ENCODE measurements at regions not wholly inside any gene's neighbourhood (a gene's known extent, or its start where the extent isn't known, plus 50 kb on each side); places are given as distances from the start of the nearest gene placed in this dataset.

GRCh38 chr2:128445523-128445900 lies 126.8 kb upstream of the HS6ST1 start:
- no peak overlapping the region for H3K27ac ChIP-seq
- intact Hi-C loops (cut with DNase I): loop anchor here in 1 of 2 donors (10.0 kb wide), 1 partner anchor 159 kb away; no protein-coding TSS in a partner anchor
- no peak for ATAC-seq
- H3K27me3 ChIP-seq: no peaks in the 10 kb centered on the region
- H3K9me3 ChIP-seq: no peaks in the 10 kb centered on the region
- TF ChIP-seq, protein P1, sequence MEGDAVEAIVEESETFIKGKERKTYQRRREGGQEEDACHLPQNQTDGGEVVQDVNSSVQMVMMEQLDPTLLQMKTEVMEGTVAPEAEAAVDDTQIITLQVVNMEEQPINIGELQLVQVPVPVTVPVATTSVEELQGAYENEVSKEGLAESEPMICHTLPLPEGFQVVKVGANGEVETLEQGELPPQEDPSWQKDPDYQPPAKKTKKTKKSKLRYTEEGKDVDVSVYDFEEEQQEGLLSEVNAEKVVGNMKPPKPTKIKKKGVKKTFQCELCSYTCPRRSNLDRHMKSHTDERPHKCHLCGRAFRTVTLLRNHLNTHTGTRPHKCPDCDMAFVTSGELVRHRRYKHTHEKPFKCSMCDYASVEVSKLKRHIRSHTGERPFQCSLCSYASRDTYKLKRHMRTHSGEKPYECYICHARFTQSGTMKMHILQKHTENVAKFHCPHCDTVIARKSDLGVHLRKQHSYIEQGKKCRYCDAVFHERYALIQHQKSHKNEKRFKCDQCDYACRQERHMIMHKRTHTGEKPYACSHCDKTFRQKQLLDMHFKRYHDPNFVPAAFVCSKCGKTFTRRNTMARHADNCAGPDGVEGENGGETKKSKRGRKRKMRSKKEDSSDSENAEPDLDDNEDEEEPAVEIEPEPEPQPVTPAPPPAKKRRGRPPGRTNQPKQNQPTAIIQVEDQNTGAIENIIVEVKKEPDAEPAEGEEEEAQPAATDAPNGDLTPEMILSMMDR (IDR thresholded peaks at IDR 0.05): no peak
- TF ChIP-seq POLR2A (IDR thresholded peaks at IDR 0.05): no peak
- peak in 1 of 3 donors; percentile 17 for DNase-seq
- peaks cover 0 to 17% (median 8%) of the 10 kb centered on the region in 4 donors for H3K4me1 ChIP-seq
- H3K4me3 ChIP-seq: no peak overlapping the region
- no peaks in the 10 kb centered on the region for H3K36me3 ChIP-seq
- WGBS (ENCODE audit: insufficient coverage, low coverage, low lambda C conversion rate, missing lambda C conversion rate): 83% methylated on average over 1 of the region's 4 CpGs

GRCh38 chr2:128446049-128446873 lies 127.6 kb upstream of the HS6ST1 start:
- Histone ChIP-seq H3K36me3 (no peaks in the 10 kb centered on the region), H3K4me3 (no peak overlapping the region), H3K9me3 (no peaks in the 10 kb centered on the region), H3K4me1 (peaks cover 0 to 17% (median 8%) of the 10 kb centered on the region in 4 donors), H3K27me3 (no peaks in the 10 kb centered on the region), H3K27ac (no peak overlapping the region)
- no peak for TF ChIP-seq POLR2A (IDR thresholded peaks at IDR 0.05)
- peak in 1 of 3 donors; percentile 28 for DNase-seq
- ATAC-seq: peak in 2 of 4 donors; percentile 22 to 51
- intact Hi-C loops (cut with DNase I): loop anchor here in 1 of 2 donors (10.0 kb wide), 1 partner anchor 159 kb away; no protein-coding TSS in a partner anchor
- WGBS (ENCODE audit: insufficient coverage, low coverage, low lambda C conversion rate, missing lambda C conversion rate): 60% methylated on average over 8 of the region's 10 CpGs

GRCh38 chr2:128446874-128447537 lies 128.3 kb upstream of the HS6ST1 start:
- Histone ChIP-seq H3K36me3 (no peaks in the 10 kb centered on the region), H3K4me3 (no peak overlapping the region), H3K4me1 (peaks cover 0 to 15% (median 7%) of the 10 kb centered on the region in 4 donors), H3K27ac (no peak overlapping the region), H3K9me3 (no peaks in the 10 kb centered on the region), H3K27me3 (no peaks in the 10 kb centered on the region)
- peak in 1 of 3 donors; percentile 37 for DNase-seq
- TF ChIP-seq POLR2A (IDR thresholded peaks at IDR 0.05): no peak
- TF ChIP-seq, protein P1 (IDR thresholded peaks at IDR 0.05): no peak
- intact Hi-C loops (cut with DNase I): loop anchor here in 1 of 2 donors (10.0 kb wide), 1 partner anchor 158 kb away; no protein-coding TSS in a partner anchor
- WGBS (ENCODE audit: insufficient coverage, low coverage, low lambda C conversion rate, missing lambda C conversion rate): 81% methylated on average over 5 of the region's 17 CpGs
- ATAC-seq: no peak

DNA sequence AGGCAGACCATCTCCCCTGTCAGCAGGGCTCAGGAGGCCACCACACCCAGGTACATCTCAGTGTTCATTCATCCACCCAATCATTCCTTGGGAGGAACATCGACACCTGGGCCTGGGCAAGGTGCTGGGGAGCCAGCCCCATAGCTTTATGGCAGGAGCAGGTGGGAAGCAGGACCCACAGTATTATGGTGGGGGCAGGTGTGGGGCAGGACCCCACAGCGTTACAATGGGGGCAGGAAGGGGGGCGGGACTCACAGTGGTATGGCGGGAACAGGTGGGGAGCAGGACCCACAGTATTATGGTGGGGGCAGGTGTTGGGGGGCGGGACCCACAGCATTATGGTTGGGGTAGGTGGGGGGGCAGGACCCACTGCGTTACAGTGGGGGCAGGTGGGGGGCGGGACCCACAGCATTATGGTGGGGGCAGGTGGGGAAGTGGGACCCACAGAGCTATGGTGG lies 128.9 kb upstream of the HS6ST1 start:
- Histone ChIP-seq H3K27me3 (no peaks in the 10 kb centered on the region), H3K36me3 (no peaks in the 10 kb centered on the region), H3K27ac (no peak overlapping the region), H3K4me1 (peaks cover 0 to 10% (median 4%) of the 10 kb centered on the region in 4 donors), H3K4me3 (no peak overlapping the region), H3K9me3 (no peaks in the 10 kb centered on the region)
- no peak for TF ChIP-seq POLR2A (IDR thresholded peaks at IDR 0.05)
- TF ChIP-seq, protein P1 (IDR thresholded peaks at IDR 0.05): no peak
- no peak for ATAC-seq
- WGBS (ENCODE audit: insufficient coverage, low coverage, low lambda C conversion rate, missing lambda C conversion rate): 79% methylated on average over 6 of the region's 7 CpGs
- intact Hi-C loops (cut with DNase I): loop anchor here in 1 of 2 donors (10.0 kb wide), 1 partner anchor 157 kb away; no protein-coding TSS in a partner anchor
- DNase-seq: no peak

Measured in right lobe of liver (tissue), 6 donors.